HepG2 (cell line): ENCODE measurements at regions not wholly inside any gene's neighbourhood (a gene's known extent, or its start where the extent isn't known, plus 50 kb on each side); places are given as distances from the start of the nearest gene placed in this dataset.

Source experiments
- ATF7 ChIP-seq, 2 experiments: fragments of 450-650 bp in 1 of 2; sonication (generic) in 1 of 2; formaldehyde crosslinking in 1 of 2; IDR thresholded peaks; 2 replicates each; pipeline versions ENCODE4 v1.4.0 to v1.6.1; 2016 to 2020; ENCODE audit warnings: antibody characterized with exemption in 1 of 2, mild to moderate bottlenecking in 1 of 2, missing genetic modification reagents in 1 of 2
- CHD4 ChIP-seq: fragments of 200-600 bp; sonication (generic); IDR thresholded peaks from 2 replicates; pipeline ENCODE4 v1.7.0; 2017; ENCODE audit warnings: mild to moderate bottlenecking, low read length, borderline replicate concordance
- CTCF ChIP-seq: sonication (generic); formaldehyde crosslinking; IDR thresholded peaks from 2 replicates; pipeline ENCODE4 v1.5.0; 2020; ENCODE audit warnings: mild to moderate bottlenecking, missing genetic modification reagents, moderate library complexity
- GABPB1 ChIP-seq: IDR thresholded peaks from 2 replicates; pipeline ENCODE4 v1.6.1; 2016; ENCODE audit warnings: mild to moderate bottlenecking, missing genetic modification reagents, moderate library complexity, missing compliant biosample characterization
- NR3C1 ChIP-seq: sonication (generic); formaldehyde crosslinking; IDR thresholded peaks from 2 replicates; pipeline ENCODE4 v1.4.0; 2020; ENCODE audit warnings: missing genetic modification reagents
- ZNF124 ChIP-seq: sonication (generic); formaldehyde crosslinking; IDR thresholded peaks from 2 replicates; pipeline ENCODE4 v1.4.0; 2020; ENCODE audit warnings: missing genetic modification reagents
- ZNF572 ChIP-seq: sonication (generic); formaldehyde crosslinking; IDR thresholded peaks from 2 replicates; pipeline ENCODE4 v1.5.1; 2020; ENCODE audit warnings: mild to moderate bottlenecking, missing genetic modification reagents
- TF ChIP-seq, protein P1 (sequence below): sonication (generic); formaldehyde crosslinking; IDR thresholded peaks from 2 replicates; pipeline ENCODE4 v1.5.1; 2020; ENCODE audit warnings: mild to moderate bottlenecking, missing genetic modification reagents, moderate library complexity
- TF ChIP-seq, protein P2 (sequence below): sonication (generic); formaldehyde crosslinking; IDR thresholded peaks from 2 replicates; pipeline ENCODE4 v1.8.1; 2022; ENCODE audit warnings: mild to moderate bottlenecking, missing genetic modification reagents

GRCh38 chr21:43335119-43335518 is 91.8 kb downstream of the SIK1 start:
- TF ChIP-seq NR3C1 (CRISPR knock-in tag) (no peak), ATF7 (IDR thresholded peaks at IDR 0.05) (no peak), ATF7 (CRISPR knock-in tag; IDR thresholded peaks at IDR 0.05) (no peak), GABPB1 (no peak), CHD4 (no peak), ZNF572 (no peak), ZNF124 (CRISPR knock-in tag) (no peak), CTCF (no peak)
- TF ChIP-seq, protein P1, sequence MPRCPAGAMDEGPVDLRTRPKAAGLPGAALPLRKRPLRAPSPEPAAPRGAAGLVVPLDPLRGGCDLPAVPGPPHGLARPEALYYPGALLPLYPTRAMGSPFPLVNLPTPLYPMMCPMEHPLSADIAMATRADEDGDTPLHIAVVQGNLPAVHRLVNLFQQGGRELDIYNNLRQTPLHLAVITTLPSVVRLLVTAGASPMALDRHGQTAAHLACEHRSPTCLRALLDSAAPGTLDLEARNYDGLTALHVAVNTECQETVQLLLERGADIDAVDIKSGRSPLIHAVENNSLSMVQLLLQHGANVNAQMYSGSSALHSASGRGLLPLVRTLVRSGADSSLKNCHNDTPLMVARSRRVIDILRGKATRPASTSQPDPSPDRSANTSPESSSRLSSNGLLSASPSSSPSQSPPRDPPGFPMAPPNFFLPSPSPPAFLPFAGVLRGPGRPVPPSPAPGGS (CRISPR knock-in tag): no peak
- TF ChIP-seq, protein P2, sequence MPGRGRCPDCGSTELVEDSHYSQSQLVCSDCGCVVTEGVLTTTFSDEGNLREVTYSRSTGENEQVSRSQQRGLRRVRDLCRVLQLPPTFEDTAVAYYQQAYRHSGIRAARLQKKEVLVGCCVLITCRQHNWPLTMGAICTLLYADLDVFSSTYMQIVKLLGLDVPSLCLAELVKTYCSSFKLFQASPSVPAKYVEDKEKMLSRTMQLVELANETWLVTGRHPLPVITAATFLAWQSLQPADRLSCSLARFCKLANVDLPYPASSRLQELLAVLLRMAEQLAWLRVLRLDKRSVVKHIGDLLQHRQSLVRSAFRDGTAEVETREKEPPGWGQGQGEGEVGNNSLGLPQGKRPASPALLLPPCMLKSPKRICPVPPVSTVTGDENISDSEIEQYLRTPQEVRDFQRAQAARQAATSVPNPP (CRISPR knock-in tag): no peak
